GM12878 (cell line): ENCODE measurements at regions not wholly inside any gene's neighbourhood (a gene's known extent, or its start where the extent isn't known, plus 50 kb on each side); places are given as distances from the start of the nearest gene placed in this dataset.

Source experiments
- ATF7 ChIP-seq: fragments of 450-650 bp; IDR thresholded peaks from 2 replicates; pipeline ENCODE4 v1.6.1; 2016; ENCODE audit warnings: low read depth, mild to moderate bottlenecking
- CEBPB ChIP-seq, 2 experiments: fragments of 150-350 bp in 1 of 2; IDR thresholded peaks; 2 replicates each; pipeline ENCODE4 v1.6.1; 2012 to 2014; ENCODE audit warnings: low read depth in 2 of 2, low read length in 2 of 2, borderline replicate concordance in 1 of 2, inconsistent platforms in 1 of 2
- EP300 ChIP-seq, 2 experiments: fragments of 150-350 bp in 1 of 2; IDR thresholded peaks; 2 replicates each; pipeline ENCODE4 v1.6.1; 2011 to 2012; ENCODE audit warnings: low read depth in 2 of 2, low read length in 2 of 2, borderline replicate concordance in 1 of 2, improper control_type of control experiment in 1 of 2, inconsistent platforms in 1 of 2; ENCODE audit not compliant: control insufficient read depth in 1 of 2
- POLR2A ChIP-seq: IDR thresholded peaks from 2 replicates; pipeline ENCODE4 v1.6.1; 2011; ENCODE audit warnings: low read depth, mild to moderate bottlenecking, low read length
- TAF1 ChIP-seq: IDR thresholded peaks from 2 replicates; pipeline ENCODE4 v1.6.1; 2011; ENCODE audit warnings: mild to moderate bottlenecking, low read depth, low read length, borderline replicate concordance
- TF ChIP-seq, protein P1 (sequence below), 3 experiments: IDR thresholded peaks in 2 of 3; conservative IDR thresholded peaks in 1 of 3; 2 replicates each; pipeline ENCODE4 v1.5.1; 2011; ENCODE audit warnings: low read depth in 3 of 3, low read length in 3 of 3, mild to moderate bottlenecking in 3 of 3, control low read depth in 2 of 3, moderate library complexity in 2 of 3, inconsistent platforms in 1 of 3, mixed read lengths in 1 of 3; ENCODE audit not compliant: control insufficient read depth in 2 of 3, insufficient read depth in 1 of 3; ENCODE audit errors: extremely low read depth in 1 of 3
- TF ChIP-seq, protein P2 (sequence below): fragments of 150-350 bp; IDR thresholded peaks from 2 replicates; pipeline ENCODE4 v1.6.1; 2016; ENCODE audit warnings: low read depth, low read length

DNA sequence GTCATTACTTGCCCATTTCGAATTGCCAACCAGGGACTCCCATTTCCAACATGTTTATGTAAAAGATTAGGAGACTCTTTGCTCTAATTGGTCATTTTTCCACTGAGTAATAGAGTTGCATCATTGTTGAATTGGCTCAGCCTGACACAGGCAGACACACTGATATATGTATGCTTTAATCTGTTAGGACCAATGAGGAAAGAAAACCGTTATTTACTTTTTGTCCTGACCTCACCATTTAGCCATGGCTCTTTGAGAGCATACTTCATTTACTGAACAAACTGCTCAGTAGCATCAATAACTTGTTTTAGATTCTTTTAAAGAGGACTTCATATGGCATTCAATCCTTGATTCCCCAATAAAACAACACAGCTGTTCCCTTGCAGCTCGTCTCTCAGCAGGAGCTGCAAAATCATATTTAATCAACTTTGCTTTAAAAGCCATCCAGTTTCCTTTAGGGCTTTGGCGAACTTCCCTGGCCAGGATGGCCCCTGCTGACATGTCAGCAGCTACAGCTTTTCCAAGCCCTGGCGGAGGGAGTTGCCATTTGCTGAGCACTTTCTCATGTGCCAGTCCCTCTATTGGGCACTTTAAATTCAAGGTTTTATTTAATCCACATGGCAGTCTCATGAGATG, 251.5 kb upstream of the TNC start:
- TF ChIP-seq, protein P1, sequence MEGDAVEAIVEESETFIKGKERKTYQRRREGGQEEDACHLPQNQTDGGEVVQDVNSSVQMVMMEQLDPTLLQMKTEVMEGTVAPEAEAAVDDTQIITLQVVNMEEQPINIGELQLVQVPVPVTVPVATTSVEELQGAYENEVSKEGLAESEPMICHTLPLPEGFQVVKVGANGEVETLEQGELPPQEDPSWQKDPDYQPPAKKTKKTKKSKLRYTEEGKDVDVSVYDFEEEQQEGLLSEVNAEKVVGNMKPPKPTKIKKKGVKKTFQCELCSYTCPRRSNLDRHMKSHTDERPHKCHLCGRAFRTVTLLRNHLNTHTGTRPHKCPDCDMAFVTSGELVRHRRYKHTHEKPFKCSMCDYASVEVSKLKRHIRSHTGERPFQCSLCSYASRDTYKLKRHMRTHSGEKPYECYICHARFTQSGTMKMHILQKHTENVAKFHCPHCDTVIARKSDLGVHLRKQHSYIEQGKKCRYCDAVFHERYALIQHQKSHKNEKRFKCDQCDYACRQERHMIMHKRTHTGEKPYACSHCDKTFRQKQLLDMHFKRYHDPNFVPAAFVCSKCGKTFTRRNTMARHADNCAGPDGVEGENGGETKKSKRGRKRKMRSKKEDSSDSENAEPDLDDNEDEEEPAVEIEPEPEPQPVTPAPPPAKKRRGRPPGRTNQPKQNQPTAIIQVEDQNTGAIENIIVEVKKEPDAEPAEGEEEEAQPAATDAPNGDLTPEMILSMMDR (IDR thresholded peaks at IDR 0.05 in 2 of 3, conservative IDR thresholded peaks at IDR 0.05 in 1 of 3; ENCODE audit: control insufficient read depth in 2 of 3, extremely low read depth in 1 of 3, insufficient read depth in 1 of 3, low read depth in 3 of 3, low read length in 3 of 3): no peak
- TF ChIP-seq ATF7 (no peak), EP300 (IDR thresholded peaks at IDR 0.05; ENCODE audit: borderline replicate concordance in 1 of 2, control insufficient read depth in 1 of 2, low read depth in 2 of 2, low read length in 2 of 2) (no peak), POLR2A (no peak), CEBPB (IDR thresholded peaks at IDR 0.05; ENCODE audit: borderline replicate concordance in 1 of 2, low read depth in 2 of 2, low read length in 2 of 2) (no peak), TAF1 (no peak)
- TF ChIP-seq, protein P2, sequence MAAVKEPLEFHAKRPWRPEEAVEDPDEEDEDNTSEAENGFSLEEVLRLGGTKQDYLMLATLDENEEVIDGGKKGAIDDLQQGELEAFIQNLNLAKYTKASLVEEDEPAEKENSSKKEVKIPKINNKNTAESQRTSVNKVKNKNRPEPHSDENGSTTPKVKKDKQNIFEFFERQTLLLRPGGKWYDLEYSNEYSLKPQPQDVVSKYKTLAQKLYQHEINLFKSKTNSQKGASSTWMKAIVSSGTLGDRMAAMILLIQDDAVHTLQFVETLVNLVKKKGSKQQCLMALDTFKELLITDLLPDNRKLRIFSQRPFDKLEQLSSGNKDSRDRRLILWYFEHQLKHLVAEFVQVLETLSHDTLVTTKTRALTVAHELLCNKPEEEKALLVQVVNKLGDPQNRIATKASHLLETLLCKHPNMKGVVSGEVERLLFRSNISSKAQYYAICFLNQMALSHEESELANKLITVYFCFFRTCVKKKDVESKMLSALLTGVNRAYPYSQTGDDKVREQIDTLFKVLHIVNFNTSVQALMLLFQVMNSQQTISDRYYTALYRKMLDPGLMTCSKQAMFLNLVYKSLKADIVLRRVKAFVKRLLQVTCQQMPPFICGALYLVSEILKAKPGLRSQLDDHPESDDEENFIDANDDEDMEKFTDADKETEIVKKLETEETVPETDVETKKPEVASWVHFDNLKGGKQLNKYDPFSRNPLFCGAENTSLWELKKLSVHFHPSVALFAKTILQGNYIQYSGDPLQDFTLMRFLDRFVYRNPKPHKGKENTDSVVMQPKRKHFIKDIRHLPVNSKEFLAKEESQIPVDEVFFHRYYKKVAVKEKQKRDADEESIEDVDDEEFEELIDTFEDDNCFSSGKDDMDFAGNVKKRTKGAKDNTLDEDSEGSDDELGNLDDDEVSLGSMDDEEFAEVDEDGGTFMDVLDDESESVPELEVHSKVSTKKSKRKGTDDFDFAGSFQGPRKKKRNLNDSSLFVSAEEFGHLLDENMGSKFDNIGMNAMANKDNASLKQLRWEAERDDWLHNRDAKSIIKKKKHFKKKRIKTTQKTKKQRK: no peak
